ENCODE measurements at regions not wholly inside any gene's neighbourhood (a gene's known extent, or its start where the extent isn't known, plus 50 kb on each side); places are given as distances from the start of the nearest gene placed in this dataset.

DNA sequence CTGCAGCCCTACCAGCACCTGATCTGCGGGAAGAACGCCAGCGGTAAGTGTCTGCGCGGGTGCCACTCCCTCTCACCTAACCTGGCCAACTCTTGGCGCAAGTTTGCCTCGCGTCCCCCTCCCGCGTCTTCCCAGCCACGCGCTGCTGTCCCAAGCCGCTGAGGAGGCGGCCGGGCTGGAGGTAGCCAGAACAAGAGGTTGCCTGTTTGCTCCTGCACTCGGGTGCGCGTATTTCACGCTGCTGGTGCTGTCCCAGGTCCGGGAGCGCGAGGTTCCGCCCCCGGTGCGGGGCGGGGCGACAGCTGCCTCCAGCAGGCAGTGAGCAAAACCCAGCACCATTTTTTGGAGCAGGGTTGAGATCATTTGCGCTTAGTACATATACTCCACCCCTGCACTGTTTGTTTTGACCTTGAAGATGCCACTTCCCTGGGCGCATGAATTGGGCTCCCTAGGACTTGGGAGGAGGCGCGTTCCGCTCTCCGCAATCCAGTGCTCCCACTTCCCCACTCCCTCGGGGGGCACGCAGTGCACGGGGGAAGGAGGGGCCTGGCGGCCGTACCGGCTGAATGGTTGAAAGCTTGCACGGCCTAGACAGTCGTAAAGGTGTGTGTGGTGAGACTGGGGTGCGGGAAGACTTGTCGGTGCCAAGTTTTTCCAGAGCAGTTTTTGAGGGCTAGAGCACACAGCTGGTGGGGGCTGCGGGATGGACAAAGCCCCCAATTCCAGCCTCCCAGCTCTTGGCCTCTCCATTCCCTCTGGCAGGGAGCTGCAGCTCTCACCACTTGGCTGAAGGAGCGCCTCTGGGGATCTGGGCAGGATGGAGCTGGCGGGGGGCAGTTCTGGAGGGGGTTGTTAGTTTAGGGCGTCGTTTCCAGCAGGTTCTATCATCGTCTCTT lies 226.9 kb upstream of the CRY1 start:
- no peak for DNase-seq (ENCODE audit: low spot score)

DNA sequence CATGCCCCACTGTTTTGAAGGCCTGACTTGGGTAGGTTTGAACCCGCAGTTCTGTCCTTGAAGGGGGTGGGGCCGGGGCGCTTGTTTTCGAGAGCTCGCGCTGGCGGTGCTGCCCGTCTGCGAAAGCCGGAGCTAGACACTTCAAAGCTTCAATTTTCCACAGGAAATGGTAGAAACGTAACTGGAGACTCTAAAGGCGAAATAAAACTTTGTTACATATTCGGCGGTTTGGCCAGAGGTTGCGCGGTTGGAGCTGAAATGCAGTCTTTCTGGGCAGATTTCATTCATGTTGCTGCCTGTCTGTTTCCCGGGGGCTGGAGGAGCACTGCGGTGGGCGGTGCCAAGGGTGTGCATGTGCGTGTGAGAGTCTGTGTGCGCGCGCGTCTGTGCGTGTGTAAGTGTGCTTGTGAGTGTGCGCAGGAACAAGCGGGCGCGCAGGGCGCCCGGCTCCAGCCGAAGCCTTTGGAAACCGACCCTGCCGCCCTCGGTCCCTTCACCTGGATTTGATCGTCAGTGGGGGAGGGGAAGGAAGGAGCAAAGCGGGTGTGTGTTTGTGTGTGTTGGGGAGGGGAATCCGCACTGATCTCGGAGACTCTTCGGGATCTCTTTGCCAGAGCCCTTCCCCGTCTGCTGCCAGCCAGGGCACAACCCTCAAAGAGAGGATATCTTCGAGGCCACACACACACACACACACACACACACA lies 227.7 kb upstream of the CRY1 start:
- DNase-seq (ENCODE audit: low spot score), result no peak

DNA sequence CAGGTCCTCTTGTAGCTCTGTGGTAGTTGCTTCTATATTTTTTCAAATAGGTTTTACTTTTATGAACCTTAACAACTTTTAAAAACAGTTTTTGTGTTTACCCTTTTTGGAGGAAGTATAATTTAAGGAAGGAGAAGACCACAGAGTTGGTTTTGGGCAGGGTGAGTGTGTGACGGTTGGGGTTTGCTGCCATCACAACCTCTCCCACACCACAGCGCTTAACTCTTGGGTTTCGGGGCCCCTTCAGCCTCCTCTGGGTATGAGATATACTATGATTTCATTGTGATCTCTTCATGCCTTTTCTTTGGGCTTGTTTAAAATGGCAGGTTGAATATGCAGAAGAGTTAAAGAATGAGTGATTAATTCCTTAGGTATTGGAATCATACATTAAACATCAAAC lies 228.7 kb upstream of the CRY1 start:
- DNase-seq (ENCODE audit: low spot score), result no peak

DNA sequence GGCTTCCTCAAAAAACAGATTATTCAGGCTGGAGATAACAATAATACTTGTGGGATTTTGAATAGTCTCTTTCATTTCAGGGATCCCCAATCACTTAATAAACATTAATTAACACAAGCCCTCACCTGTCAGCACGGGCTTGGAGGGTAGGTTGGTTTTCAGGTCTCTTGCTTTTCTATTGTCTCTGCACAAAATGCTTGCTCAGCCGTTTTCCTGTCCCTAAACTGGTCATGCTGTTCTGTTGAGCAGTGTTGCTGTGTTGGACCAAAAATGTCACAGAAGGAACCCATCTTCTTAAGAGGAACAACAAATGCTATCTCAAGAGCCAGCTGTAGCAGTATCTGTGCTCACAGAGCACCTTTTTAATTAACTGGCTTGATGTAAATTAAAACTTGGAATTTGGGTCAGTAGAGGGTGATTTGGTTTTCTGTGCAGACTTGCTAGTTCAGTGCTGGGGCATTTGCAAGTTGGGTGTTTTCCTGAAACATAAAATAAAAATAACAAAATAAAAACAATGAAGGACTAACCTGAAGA lies 231.8 kb upstream of the CRY1 start:
- DNase-seq (ENCODE audit: low spot score), result no peak

DNA sequence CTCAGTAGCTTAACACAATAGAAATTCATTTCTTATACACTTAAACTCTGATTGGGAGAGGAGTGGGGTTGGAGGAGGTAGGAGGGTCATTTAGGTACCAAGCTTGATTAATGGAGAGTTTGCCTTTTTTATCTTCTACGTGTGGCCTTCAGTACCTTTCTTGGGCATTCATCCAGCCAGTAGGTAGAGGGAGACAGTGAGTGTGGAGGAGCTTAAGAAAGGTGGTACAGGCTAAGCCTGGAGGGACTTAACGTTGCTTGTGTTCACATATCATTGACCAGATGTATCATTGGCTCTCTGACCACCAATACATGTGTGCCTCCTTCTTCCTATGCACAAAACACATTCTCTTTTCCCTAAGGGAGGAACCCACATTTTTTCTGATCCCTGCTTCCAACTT lies 232.9 kb upstream of the CRY1 start:
- DNase-seq (ENCODE audit: low spot score), result peak; percentile 9

DNA sequence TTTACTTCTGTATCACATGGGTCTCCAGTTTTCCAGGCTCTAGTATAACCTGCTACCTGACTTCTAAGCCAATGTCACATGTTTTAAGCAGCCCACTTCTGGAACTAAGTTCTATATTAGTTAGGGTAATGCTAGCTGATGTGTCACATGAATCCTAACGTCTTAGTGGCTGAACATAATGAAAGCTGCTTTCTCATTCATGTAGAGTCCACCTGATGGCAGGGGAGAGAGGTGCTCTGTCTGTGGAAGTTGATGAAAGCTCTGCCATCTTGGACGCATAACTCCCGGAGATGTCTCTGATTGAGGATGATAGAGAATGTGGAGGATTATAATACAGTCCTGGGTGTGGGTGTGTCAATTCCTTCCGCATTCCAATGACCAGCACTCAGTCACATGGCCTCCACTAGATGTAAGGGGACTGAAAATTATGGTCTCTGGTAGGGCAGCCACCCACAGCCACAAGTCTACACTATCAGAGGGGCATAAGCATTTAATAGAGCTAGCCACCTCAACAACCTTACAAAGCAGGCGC lies 234.4 kb upstream of the CRY1 start:
- DNase-seq (ENCODE audit: low spot score), result no peak

DNA sequence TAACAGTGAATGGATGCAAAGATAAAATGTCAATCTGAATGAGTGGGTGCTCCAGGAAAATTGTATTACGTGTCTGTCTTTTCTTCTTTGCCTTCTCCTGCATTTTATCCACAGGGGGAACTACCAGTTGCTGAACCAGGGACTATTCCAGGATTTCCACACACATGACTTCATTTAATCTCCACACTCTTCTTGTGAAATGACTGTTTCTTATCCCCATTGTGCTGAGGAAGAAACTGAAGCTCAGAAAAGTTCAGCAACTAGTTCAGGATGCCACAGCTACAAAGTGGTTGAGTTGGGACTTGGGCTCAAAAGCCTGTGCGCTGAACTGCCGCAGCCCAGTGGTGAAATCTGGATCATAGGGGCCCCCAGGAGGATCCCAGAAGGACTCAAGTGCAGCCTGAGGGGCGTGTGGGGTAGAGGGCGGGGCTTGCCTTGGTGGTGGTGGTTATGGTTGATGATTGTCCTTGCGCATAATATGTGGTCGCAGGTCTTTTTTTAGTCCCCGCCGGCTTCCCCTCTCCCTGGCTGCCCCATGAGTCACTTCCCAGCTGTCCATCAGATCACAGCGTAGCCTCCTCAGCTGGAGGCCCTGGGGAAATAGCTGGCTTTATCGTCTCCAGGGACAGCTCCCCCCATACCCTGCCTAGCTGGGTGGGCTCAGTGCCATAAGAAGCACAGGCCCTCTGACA lies 235.2 kb upstream of the CRY1 start:
- DNase-seq (ENCODE audit: low spot score), result no peak

DNA sequence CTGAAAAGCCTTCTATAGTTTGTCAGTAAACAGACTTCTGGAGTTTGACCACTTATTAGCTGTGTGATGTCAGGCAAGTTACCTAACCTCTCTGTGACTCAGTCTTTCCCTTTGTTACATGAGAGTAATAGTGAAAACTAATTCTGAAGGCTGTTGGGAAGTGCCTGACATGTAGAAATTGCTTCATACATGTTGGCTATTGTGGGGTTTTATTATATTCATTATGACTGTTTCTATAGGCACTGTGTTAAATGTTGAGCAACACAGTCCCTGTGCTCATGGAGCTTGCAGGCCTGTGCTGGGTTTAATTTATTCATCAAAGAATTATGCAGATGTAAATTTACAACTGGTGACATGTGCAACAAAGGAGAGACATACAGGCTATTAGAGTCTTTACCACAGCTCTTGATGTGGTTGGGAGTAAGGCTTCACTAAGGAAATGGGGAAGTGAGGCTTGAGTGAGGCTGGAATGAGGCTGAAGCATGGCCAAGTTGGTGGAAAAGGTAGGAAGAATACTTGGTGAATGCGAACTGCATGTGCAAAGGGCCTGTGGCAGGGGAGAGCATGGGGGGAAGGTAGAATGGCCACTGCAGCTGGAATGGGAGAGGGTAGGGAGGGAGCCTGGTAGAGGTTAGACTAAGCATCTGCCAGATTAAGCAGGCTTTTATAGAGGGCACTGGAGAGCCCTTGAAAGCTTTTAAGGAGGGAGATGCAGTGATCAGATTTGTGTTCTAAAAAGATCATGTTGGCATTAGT lies 236.4 kb upstream of the CRY1 start:
- no peak for DNase-seq (ENCODE audit: low spot score)

DNA sequence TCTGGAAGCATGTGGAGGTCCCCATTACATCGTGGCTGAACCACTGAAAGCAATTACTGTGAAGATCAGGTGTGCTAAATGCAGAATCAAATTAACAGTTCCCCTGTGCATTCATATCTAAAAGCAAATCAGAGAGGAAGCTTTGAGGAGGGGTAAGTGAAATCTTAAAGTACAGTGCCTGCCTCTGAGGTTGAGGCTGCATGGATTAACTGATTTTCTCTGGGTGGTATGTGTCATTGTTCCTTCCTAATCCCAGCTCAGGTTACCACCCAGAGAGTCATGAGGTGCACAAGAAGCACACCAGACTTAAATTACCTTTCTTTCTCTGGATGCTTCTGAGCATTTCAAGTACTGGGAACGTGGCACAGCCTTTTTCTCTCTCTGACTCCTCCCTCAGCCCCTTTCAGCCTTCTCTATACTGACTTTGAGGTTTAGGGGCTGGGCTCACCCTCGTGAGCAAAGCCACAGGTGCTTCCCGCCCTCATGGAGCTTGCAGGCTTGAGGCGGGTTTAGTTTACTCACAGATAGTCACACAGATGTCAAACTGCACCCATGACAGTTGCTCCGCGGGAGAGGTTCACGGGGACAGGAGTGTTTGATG lies 237.6 kb upstream of the CRY1 start:
- no peak for DNase-seq (ENCODE audit: low spot score)

DNA sequence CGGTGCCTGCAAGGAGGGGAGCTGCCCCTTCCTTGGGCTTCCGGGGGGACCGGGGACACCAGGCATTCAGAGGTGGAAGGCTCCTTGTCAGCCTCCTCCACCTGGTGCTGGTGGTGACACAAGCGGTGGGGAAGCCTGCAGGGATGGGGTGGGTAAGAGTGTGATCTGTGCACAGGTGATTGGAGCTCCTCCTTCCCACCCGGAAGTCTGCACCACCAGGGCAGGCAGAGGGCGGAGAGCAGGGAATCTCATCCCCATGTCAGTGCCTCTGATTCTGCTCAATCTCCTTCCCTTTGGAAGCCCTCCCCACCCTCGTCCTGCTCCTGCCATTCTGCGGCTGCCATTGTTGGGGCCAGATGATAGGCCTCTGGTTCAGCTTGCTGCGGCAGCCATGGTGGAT lies 238.1 kb upstream of the CRY1 start:
- DNase-seq (ENCODE audit: low spot score), result no peak

DNA sequence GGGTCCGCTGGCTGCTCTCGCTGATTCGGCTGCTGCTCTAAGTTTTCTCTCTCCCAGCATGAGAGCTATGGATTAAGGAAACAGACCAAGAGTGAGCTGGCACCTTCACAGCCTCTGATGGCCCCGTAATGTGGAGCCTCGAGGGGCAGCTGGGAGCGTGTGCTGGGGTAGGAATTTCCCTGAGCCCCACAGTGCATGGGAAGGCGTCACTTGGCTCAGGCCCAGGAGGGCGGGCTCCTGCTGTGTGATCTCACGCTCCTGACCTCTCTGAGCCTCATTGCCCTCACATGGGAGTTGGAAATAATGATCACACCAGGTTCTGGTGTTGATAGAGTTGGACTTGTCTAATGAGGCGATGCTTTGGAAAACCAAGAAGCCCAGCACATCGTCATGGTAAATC lies 238.6 kb upstream of the CRY1 start:
- no peak for DNase-seq (ENCODE audit: low spot score)

DNA sequence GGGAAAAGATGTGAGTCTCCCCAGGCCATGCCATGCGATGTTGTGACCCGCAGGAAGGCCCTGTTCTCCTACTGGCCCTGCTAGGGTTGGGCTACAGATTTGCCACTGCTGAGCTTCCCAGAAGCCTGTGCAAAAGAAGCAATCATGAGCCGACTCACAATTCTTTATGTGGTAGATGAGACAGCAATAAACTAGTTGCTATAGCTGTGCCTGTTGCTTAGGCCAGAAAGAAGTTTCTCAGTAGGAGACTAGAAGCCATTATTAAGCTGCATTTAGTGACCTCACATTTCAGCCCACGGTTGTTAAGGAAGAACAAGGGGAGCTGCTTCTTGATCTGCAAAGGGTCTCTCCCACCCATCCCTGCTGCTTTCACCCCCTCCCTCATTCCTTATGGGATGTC lies 239.4 kb upstream of the CRY1 start:
- DNase-seq (ENCODE audit: low spot score), result no peak

DNA sequence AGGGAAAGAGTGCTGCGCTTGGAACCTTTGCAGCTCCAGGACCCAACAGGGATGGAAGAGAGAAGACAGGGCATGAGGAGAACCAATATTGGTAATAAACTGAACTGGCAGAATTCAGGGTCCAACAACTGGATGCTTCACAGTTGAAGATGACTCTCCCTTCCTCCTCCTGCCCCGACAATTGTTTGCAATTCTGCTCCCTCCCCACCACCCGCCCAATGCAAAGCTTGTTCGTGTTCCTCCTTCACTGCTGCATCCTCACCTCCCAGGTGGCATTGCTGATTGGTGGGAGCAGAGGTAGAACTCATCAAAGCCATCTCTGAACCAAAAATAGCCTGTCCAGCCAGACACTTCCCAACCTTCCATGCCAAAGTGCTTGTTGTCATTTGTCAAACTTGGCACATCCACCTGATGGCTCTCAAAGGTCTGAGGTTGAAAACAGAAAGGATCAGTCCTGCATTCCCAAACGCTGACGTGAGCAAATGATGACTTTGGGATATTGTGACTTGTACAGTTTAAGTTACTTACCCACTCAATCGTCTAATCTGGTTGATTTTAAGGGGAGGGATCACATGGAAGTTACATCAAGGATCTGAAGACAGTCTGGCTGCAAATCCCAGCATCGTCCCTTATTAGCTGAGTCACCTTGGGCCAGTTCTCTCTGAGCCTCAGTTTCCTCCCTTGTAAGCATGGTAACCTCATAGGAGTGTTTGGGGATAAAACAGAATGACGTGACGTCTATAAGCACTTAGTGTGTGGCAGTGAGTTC lies 242.6 kb upstream of the CRY1 start:
- no peak for DNase-seq (ENCODE audit: low spot score)

DNA sequence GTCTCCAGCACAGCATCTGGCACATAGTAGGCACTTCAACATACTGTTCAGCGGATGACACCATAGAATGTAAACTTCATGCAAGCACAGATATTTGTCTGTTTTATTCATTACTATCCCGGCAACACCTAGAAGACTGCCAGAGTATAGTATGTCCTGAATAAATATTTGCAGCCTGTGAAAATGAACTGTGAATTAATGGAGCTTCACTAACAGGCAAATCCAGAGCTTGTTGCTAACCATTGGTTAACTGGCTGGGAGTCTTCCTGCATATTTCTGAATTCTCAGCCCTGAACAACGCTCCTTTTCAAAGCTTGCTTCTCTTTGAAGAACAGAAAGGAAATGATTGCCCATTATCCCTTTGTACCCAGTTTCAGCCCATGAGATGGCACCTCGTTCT lies 243.3 kb upstream of the CRY1 start:
- DNase-seq (ENCODE audit: low spot score), result no peak

DNA sequence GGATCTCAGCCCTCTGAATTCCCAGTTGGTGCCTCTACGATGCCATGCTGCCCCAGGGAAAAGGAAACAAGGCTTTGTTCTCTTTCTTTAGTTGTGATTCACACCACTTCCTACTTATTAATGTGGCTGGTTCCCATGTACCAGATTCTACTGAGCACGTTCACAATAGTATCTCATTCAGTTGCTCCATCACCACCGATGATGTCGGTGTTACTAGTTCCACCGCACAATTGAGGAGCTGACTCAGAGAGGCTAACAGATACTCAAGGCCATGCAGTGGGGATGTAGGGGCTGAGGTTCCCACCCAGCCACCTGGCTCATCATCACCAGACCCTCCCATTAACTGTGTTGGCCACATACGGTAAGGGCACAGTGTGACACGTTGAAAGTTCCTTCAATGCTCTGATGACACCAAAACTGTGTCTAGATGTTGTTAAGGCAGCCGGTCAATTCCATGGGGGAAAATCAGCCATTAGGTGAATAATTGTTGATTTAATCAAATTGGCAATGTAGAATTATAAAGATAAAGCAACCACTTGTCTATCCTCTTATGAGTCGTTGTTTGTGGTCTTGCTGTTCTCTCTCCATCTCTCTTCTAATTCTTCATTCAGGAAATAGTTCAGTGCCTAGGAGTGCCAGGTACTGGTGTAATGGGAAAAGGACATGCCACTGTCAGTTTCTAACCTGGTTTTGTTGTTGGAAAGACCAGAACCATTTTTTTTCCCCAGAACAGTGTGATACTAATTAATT lies 244.2 kb upstream of the CRY1 start:
- no peak for DNase-seq (ENCODE audit: low spot score)

DNA sequence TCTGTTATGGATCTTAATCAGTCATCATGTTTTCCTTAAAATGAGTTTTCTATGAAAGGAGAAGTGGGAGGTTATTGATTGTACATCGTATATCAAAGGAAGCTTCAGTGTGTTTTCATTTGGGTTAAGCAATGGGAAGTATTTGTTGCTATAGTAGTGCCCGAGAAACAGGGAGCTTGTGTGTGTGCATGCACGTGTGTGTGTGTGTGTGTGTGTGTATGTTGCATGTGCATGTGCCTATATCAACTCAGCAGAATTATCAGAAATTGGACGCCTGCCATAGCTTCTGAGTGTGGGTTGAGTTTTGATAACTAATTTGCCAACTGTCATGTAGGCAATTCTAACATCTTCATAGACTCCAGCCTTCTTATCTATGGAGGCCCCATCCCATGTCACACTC lies 246.1 kb upstream of the CRY1 start:
- DNase-seq (ENCODE audit: low spot score), result no peak

DNA sequence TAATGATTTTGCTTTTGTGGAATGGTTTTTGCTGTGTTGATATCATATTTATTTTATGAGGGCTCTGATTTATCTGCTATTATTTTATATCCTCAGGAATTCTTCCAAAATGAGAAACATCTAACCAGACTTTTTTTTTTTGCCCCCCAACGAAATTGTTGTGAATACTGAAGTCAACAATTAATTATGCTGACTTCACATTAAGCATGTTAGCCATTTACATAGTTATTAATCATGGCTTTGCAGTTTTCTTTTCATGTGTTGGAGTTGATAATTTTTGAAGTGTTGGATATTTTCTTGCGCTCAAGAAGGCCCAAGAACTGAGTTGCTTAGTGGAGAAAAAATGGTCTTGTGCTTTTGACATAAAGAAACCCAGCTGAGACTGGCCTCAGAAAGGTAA lies 246.6 kb upstream of the CRY1 start:
- no peak for DNase-seq (ENCODE audit: low spot score)

DNA sequence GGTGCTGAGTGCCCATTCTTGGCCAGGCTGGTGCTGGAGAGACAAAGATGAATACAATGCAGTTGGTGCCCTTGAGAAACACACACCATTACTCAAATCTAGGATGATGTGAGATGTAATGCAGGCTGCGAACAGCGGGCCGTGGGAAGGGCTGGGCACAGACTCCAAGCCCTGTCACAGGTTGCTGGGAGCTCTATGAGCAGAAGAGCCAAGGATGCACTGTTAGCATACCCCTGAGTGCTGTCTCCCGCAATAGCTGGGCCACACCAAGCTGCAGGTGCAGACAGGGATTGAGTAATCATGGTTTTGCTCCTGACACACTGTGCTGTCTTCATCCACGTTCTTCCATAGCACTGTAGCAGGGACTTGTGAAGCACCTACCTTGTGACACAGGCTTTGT lies 247.5 kb upstream of the CRY1 start:
- DNase-seq (ENCODE audit: low spot score), result no peak

DNA sequence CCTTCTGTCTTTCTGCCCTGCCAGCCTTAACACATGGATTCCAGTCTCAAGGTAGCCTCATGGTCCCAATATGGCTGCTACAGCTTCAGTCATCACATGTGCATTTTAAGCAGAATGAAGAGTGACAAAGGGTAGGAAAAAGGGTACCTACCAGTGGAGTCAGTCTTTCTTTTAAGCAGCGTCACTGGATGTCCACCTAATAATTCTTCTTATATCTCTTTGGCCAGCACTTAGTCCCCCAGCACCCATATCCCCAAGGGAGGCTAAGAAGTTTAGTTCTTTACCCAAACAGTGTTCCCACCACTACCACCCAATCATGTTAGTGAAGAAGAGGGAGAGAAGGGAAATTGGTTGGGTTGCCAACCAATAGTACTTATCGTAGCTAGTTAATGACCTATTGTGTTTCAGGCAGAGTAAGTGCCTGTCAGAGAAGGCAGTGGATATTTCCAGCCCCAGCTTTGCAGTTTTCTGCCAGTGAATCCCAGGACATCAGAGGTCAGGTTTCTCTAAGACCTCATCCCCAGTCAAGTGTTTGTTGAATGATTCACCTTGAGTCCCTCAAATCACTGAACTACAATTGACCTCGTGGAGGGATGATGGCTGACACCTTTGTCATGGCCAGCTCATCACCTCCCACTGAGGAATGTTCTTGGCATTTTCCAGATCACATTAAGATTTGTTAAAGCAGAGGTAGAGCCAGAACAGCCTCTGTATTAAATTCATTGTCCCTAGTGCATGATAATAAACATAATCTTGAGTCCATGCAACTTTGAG lies 250.9 kb upstream of the CRY1 start:
- DNase-seq (ENCODE audit: low spot score), result no peak
